ENCODE measurements at regions not wholly inside any gene's neighbourhood (a gene's known extent, or its start where the extent isn't known, plus 50 kb on each side); places are given as distances from the start of the nearest gene placed in this dataset.
A peak's percentile ranks its signal among the peaks of the same experiment; 100 is the strongest.

GRCh38 chr5:111596705-111597104 lies 84.4 kb upstream of the STARD4 start:
- H3K4me3 ChIP-seq (ENCODE audit: low read depth, low read length): no peak overlapping the region
- TF ChIP-seq CTCF (IDR thresholded peaks at IDR 0.05; ENCODE audit: low read depth, low read length): no peak
- in situ Hi-C loops (cut with HindIII; ENCODE audit: low sequenced_read_pairs): no loop called here
- no peak for DNase-seq (ENCODE audit: low read depth, low spot score)

- in situ Hi-C loops (cut with HindIII; ENCODE audit: low sequenced_read_pairs): no loop called here
- no peak for DNase-seq (ENCODE audit: low read depth, low spot score)
- TF ChIP-seq CTCF (IDR thresholded peaks at IDR 0.05; ENCODE audit: low read depth, low read length): no peak
- no peak overlapping the region for H3K4me3 ChIP-seq (ENCODE audit: low read depth, low read length)
These were observed 83.1 kb upstream of the STARD4 start for GRCh38 chr5:111595425-111595824.

DNA sequence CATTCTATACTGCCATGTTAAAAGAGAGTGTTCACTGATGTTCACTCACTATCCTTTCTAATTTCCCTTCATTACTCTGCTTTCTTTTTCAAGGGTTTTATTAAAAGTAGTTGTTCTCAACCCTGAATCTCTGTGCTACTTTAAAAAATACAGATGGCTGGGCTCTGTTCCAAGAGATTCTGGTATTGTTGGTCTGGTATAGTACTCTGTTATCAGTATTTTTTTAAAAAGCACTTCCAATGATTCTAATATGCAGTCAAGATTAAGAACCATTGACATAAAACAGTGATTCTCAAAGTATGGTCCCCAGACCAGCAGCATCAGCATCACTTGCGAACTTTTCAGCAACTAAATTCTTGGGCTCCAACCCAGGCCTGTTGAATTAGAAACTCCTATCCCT lies 77.0 kb upstream of the STARD4 start:
- in situ Hi-C loops (cut with HindIII; ENCODE audit: low sequenced_read_pairs): no loop called here
- no peak overlapping the region for H3K4me3 ChIP-seq (ENCODE audit: low read depth, low read length)
- no peak for TF ChIP-seq CTCF (IDR thresholded peaks at IDR 0.05; ENCODE audit: low read depth, low read length)
- no peak for DNase-seq (ENCODE audit: low read depth, low spot score)

GRCh38 chr5:111587728-111588127 lies 75.4 kb upstream of the STARD4 start:
- DNase-seq (ENCODE audit: low read depth, low spot score): no peak
- in situ Hi-C loops (cut with HindIII; ENCODE audit: low sequenced_read_pairs): no loop called here
- no peak overlapping the region for H3K4me3 ChIP-seq (ENCODE audit: low read depth, low read length)
- no peak for TF ChIP-seq CTCF (IDR thresholded peaks at IDR 0.05; ENCODE audit: low read depth, low read length)

- no peak for DNase-seq (ENCODE audit: low read depth, low spot score)
- no peak for TF ChIP-seq CTCF (IDR thresholded peaks at IDR 0.05; ENCODE audit: low read depth, low read length)
- in situ Hi-C loops (cut with HindIII; ENCODE audit: low sequenced_read_pairs): no loop called here
- no peak overlapping the region for H3K4me3 ChIP-seq (ENCODE audit: low read depth, low read length)
These were observed 73.6 kb upstream of the STARD4 start for GRCh38 chr5:111585946-111586345.

DNA sequence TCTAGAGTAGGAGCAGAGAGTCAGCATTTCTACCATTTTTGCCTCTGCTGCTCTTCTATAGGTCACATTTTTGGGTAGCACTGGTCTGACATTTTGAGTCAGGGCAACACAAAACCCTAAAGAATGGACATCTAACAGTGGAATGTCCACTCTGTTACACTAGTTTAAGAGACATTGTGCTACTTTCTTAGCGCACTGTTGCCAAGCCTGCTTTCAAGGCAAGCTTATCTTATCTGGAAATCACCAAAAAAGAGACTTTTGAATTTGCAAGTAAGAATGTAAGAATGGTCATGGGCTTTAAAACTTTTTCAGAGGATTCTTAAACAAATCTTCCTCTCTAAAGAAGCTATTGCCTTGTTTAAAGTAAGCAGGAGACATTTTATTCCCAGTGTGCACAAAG lies 73.0 kb upstream of the STARD4 start:
- DNase-seq (ENCODE audit: low read depth, low spot score): no peak
- H3K4me3 ChIP-seq (ENCODE audit: low read depth, low read length): no peak overlapping the region
- TF ChIP-seq CTCF (IDR thresholded peaks at IDR 0.05; ENCODE audit: low read depth, low read length): no peak
- in situ Hi-C loops (cut with HindIII; ENCODE audit: low sequenced_read_pairs): no loop called here

GRCh38 chr5:111584651-111585050 lies 72.3 kb upstream of the STARD4 start:
- TF ChIP-seq CTCF (IDR thresholded peaks at IDR 0.05; ENCODE audit: low read depth, low read length): no peak
- H3K4me3 ChIP-seq (ENCODE audit: low read depth, low read length): no peak overlapping the region
- in situ Hi-C loops (cut with HindIII; ENCODE audit: low sequenced_read_pairs): no loop called here
- peak; percentile 70 for DNase-seq (ENCODE audit: low read depth, low spot score)
